ENCODE measurements at regions not wholly inside any gene's neighbourhood (a gene's known extent, or its start where the extent isn't known, plus 50 kb on each side); places are given as distances from the start of the nearest gene placed in this dataset.

DNA sequence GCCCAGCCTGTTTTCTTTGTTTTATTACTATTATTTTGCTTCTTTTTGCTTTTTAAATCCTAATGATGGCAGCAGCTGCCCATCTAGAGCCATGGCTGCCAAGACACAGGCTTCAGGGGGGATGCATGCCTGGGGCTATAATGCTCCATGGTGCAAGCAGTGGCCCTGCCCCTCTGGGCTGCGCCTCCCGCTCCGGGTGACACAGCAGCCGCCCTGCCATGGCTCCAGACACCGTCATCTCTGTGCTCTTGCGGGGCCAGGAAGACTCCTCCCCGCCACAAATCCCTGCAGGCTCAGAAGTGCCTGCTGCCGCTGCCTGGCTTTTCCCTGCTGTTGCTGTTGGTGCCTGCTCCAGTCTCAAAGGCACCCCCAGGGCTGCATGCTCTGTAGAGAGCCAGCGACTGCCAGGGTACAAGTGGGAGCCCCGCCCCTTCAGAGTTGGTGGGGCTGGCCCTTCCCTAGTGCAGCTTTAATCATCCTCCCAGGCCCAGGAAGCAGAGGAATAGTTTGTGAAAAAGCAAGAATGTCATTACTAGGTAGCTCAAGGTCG, 581.5 kb downstream of the FGF9 start:
- TF ChIP-seq CTCF (IDR thresholded peaks at IDR 0.05), result no peak
- TF ChIP-seq POLR2AphosphoS5 (IDR thresholded peaks at IDR 0.05), result no peak
